Neural cell (in vitro differentiated cells): ENCODE measurements at regions not wholly inside any gene's neighbourhood (a gene's known extent, or its start where the extent isn't known, plus 50 kb on each side); places are given as distances from the start of the nearest gene placed in this dataset.

Source experiments
- POLR2AphosphoS5 ChIP-seq: IDR thresholded peaks from 2 replicates; pipeline ENCODE4 v1.6.1; 2012
- RAD21 ChIP-seq: fragments of 450-650 bp; conservative IDR thresholded peaks from 2 replicates; pipeline ENCODE4 v1.6.1; 2014; ENCODE audit warnings: antibody characterized with exemption, mild to moderate bottlenecking, moderate library complexity
- TAF1 ChIP-seq: IDR thresholded peaks from 2 replicates; pipeline ENCODE4 v1.6.1; 2012; ENCODE audit warnings: low read depth
- TF ChIP-seq, protein P1 (sequence below): fragments of 450-650 bp; IDR thresholded peaks from 2 replicates; pipeline ENCODE4 v1.5.1; 2014; ENCODE audit warnings: antibody characterized with exemption, mild to moderate bottlenecking, moderate library complexity; ENCODE audit not compliant: poor library complexity, severe bottlenecking

DNA sequence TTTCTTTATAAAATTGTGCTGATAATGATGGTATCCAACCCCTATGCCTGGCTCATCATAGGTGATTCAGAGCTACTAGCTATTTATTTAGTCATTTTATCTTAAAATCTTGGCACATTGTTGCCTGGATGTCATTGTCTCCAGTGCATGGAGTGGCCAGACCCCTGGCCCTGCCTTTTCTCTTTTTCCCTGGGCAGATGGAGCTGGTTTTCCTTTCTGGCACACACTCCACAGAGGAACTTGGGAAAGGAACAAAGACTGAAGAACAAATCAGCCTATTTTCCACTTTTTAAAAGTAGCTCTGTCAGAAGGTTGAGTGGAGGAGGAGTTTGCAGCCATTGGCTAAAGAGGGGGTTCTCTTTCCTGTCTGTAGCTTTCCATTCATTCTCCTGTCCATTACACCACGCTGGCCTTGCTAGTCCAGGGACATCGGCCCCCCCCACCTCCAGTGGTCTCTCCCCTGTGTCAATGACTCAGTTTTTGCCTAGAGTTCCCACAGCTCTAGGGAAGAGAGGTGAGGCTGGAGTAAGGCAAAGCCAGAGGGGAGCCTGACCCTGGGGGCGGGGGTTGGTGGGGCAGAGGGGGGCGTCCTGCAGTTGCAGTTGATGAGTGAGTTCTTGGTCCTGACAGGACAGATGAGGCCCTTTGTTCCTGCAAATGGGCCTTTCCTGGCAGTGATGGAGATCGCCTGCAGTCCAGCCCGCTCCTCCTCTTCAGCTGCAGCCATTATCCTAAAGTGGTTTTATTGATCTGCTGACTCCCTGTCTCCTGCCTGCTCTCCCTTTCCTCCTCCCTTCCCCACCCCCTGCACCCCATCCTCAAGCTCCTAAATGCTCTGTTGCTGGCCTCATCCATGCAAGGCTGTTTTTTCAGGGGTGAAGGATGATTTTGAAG is 774.5 kb downstream of the DHX35 start:
- TF ChIP-seq TAF1, result no peak
- no peak for TF ChIP-seq POLR2AphosphoS5
- TF ChIP-seq, protein P1, sequence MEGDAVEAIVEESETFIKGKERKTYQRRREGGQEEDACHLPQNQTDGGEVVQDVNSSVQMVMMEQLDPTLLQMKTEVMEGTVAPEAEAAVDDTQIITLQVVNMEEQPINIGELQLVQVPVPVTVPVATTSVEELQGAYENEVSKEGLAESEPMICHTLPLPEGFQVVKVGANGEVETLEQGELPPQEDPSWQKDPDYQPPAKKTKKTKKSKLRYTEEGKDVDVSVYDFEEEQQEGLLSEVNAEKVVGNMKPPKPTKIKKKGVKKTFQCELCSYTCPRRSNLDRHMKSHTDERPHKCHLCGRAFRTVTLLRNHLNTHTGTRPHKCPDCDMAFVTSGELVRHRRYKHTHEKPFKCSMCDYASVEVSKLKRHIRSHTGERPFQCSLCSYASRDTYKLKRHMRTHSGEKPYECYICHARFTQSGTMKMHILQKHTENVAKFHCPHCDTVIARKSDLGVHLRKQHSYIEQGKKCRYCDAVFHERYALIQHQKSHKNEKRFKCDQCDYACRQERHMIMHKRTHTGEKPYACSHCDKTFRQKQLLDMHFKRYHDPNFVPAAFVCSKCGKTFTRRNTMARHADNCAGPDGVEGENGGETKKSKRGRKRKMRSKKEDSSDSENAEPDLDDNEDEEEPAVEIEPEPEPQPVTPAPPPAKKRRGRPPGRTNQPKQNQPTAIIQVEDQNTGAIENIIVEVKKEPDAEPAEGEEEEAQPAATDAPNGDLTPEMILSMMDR, result no peak
- no peak for TF ChIP-seq RAD21
